Osteoblast (primary cell): ENCODE measurements at regions not wholly inside any gene's neighbourhood (a gene's known extent, or its start where the extent isn't known, plus 50 kb on each side); places are given as distances from the start of the nearest gene placed in this dataset.
"Not testable (repeated sequence)": the region's sequence is repeated elsewhere in the genome, so short reads cannot be mapped to it uniquely, and the experiment has no call there.

Experiments used
- DNase-seq: peaks from one replicate; pipeline ENCODE4 v3.0.0; 2011; ENCODE audit warnings: low spot score, mixed read lengths; ENCODE audit not compliant: insufficient read length; ENCODE audit errors: missing footprints
- H2AFZ ChIP-seq: 2 replicates; pipeline ENCODE4 v1.6.0; 2011; ENCODE audit warnings: mild to moderate bottlenecking, low read length
- H3K27ac ChIP-seq: 2 replicates; pipeline ENCODE4 v1.5.1; 2011; ENCODE audit warnings: mild to moderate bottlenecking, low read depth, low read length, moderate library complexity
- H3K27me3 ChIP-seq: 2 replicates; pipeline ENCODE4 v1.6.0; 2012; ENCODE audit warnings: mild to moderate bottlenecking, control low read depth, inconsistent platforms, low read length, moderate library complexity; ENCODE audit not compliant: insufficient read depth
- H3K36me3 ChIP-seq: 2 replicates; pipeline ENCODE4 v1.5.1; 2011; ENCODE audit warnings: mild to moderate bottlenecking, low read length, control low read depth, moderate library complexity; ENCODE audit not compliant: insufficient read depth
- H3K4me1 ChIP-seq: 2 replicates; pipeline ENCODE4 v1.5.1; 2011; ENCODE audit warnings: mild to moderate bottlenecking, low read length, control low read depth, moderate library complexity; ENCODE audit not compliant: insufficient read depth
- H3K4me2 ChIP-seq: 2 replicates; pipeline ENCODE4 v1.6.0; 2011; ENCODE audit warnings: mild to moderate bottlenecking, low read length; ENCODE audit not compliant: insufficient read depth
- H3K4me3 ChIP-seq: fragments of 200-600 bp; sonication (generic); 3 replicates; pipeline ENCODE4 v1.5.1; 2012; ENCODE audit warnings: mild to moderate bottlenecking, low read length, inconsistent platforms; ENCODE audit not compliant: insufficient read depth
- H3K79me2 ChIP-seq: 2 replicates; pipeline ENCODE4 v1.6.0; 2012; ENCODE audit warnings: mild to moderate bottlenecking, low read length, control low read depth, inconsistent platforms; ENCODE audit not compliant: insufficient read depth
- H3K9me3 ChIP-seq: 2 replicates; pipeline ENCODE4 v1.5.1; 2011; ENCODE audit warnings: low read depth, low read length, control low read depth
- H4K20me1 ChIP-seq: 2 replicates; pipeline ENCODE4 v1.6.0; 2012; ENCODE audit warnings: mild to moderate bottlenecking, low read length, control low read depth; ENCODE audit not compliant: insufficient read depth
- CTCF ChIP-seq: IDR thresholded peaks from 2 replicates; pipeline ENCODE4 v1.5.1; 2011; ENCODE audit warnings: mild to moderate bottlenecking, low read depth, low read length, moderate library complexity; ENCODE audit errors: extremely low read depth

GRCh38 chr12:66822961-66823360, 144.1 kb upstream of the GRIP1 start:
- Histone ChIP-seq H3K27me3 (no peaks in the 10 kb centered on the region), H3K36me3 (no peaks in the 10 kb centered on the region), H4K20me1 (no peaks in the 10 kb centered on the region), H2AFZ (no peak overlapping the region), H3K4me3 (no peak overlapping the region), H3K9me3 (no peaks in the 10 kb centered on the region), H3K4me1 (no peaks in the 10 kb centered on the region), H3K4me2 (no peak overlapping the region), H3K27ac (no peak overlapping the region), H3K79me2 (no peaks in the 10 kb centered on the region)
- DNase-seq = no peak
- TF ChIP-seq CTCF = no peak

GRCh38 chr12:66823857-66824570, 145.1 kb upstream of the GRIP1 start:
- DNase-seq = peak; percentile 50
- Histone ChIP-seq H2AFZ (no peak overlapping the region), H3K9me3 (no peaks in the 10 kb centered on the region), H3K4me1 (no peaks in the 10 kb centered on the region), H3K27me3 (no peaks in the 10 kb centered on the region), H3K36me3 (no peaks in the 10 kb centered on the region), H4K20me1 (no peaks in the 10 kb centered on the region), H3K27ac (no peak overlapping the region), H3K4me2 (no peak overlapping the region), H3K79me2 (no peaks in the 10 kb centered on the region), H3K4me3 (no peak overlapping the region)
- TF ChIP-seq CTCF = no peak

GRCh38 chr12:66825921-66826320, 147.0 kb upstream of the GRIP1 start:
- not testable (repeated sequence) for H3K36me3 ChIP-seq, H3K9me3 ChIP-seq, H3K4me2 ChIP-seq, H4K20me1 ChIP-seq, H3K79me2 ChIP-seq, H3K4me3 ChIP-seq, H2AFZ ChIP-seq, H3K27ac ChIP-seq, DNase-seq, H3K27me3 ChIP-seq, H3K4me1 ChIP-seq

GRCh38 chr12:66829660-66830325, 150.9 kb upstream of the GRIP1 start:
- no peak for DNase-seq
- TF ChIP-seq CTCF = no peak
- Histone ChIP-seq H3K27me3 (no peaks in the 10 kb centered on the region), H4K20me1 (no peaks in the 10 kb centered on the region), H3K27ac (no peak overlapping the region), H3K4me1 (no peaks in the 10 kb centered on the region), H3K9me3 (no peaks in the 10 kb centered on the region), H3K79me2 (no peaks in the 10 kb centered on the region), H3K36me3 (no peaks in the 10 kb centered on the region), H3K4me2 (no peak overlapping the region), H3K4me3 (no peak overlapping the region), H2AFZ (no peak overlapping the region)
